Fibroblast of lung (primary cell): ENCODE measurements at regions not wholly inside any gene's neighbourhood (a gene's known extent, or its start where the extent isn't known, plus 50 kb on each side); places are given as distances from the start of the nearest gene placed in this dataset.

Source experiments
- CTCF ChIP-seq, 2 donors: IDR thresholded peaks in 1 of 2; conservative IDR thresholded peaks in 1 of 2; 1 replicate in 1 of 2; 2 replicates in 1 of 2; pipeline ENCODE4 v1.5.1; 2011 to 2012; ENCODE audit warnings: low read length in 2 of 2, control low read depth in 1 of 2, inconsistent platforms in 1 of 2, low read depth in 1 of 2, mild to moderate bottlenecking in 1 of 2
- EZH2 ChIP-seq: IDR thresholded peaks from 2 replicates; pipeline ENCODE4 v1.5.1; 2012; ENCODE audit warnings: low read length, control low read depth, mild to moderate bottlenecking; ENCODE audit errors: missing control alignments

- TF ChIP-seq CTCF (conservative IDR thresholded peaks at IDR 0.05 in 1 of 2, IDR thresholded peaks at IDR 0.05 in 1 of 2; ENCODE audit: low read depth in 1 of 2, low read length in 2 of 2) (no peak), EZH2 (no peak)
These were observed 140.6 kb downstream of the VAPA start for GRCh38 chr18:10054366-10054765.
